ENCODE measurements at regions not wholly inside any gene's neighbourhood (a gene's known extent, or its start where the extent isn't known, plus 50 kb on each side); places are given as distances from the start of the nearest gene placed in this dataset.

DNA sequence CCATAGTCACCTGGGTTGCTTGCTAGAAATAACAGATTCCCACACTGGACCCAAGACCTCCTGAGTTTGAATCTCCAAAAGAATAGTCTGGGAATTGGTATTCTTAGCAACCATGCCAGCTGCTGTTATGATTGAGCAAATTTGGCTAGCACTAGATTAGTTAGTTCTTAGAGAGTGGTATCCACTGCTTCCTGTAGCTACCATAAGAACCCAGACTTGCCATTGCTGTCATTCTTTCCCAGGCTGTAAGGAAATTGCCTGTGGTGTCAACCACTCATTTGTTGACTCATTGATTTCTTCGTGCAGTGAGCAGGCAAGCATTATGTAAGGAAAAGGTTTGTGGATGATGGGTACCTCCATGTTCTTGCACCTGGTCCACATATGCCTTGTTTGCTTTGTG lies 201.8 kb upstream of the RGS6 start:
- DNase-seq: no peak
- ATAC-seq (ENCODE audit: low FRiP score in 2 of 2): no peak
- H3K36me3 ChIP-seq: peaks cover 3 to 72% (median 37%) of the 10 kb centered on the region in 4 donors
- TF ChIP-seq, protein P1, sequence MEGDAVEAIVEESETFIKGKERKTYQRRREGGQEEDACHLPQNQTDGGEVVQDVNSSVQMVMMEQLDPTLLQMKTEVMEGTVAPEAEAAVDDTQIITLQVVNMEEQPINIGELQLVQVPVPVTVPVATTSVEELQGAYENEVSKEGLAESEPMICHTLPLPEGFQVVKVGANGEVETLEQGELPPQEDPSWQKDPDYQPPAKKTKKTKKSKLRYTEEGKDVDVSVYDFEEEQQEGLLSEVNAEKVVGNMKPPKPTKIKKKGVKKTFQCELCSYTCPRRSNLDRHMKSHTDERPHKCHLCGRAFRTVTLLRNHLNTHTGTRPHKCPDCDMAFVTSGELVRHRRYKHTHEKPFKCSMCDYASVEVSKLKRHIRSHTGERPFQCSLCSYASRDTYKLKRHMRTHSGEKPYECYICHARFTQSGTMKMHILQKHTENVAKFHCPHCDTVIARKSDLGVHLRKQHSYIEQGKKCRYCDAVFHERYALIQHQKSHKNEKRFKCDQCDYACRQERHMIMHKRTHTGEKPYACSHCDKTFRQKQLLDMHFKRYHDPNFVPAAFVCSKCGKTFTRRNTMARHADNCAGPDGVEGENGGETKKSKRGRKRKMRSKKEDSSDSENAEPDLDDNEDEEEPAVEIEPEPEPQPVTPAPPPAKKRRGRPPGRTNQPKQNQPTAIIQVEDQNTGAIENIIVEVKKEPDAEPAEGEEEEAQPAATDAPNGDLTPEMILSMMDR (IDR thresholded peaks at IDR 0.05): no peak
- TF ChIP-seq EP300 (IDR thresholded peaks at IDR 0.05): no peak
- no peak for TF ChIP-seq POLR2A (IDR thresholded peaks at IDR 0.05)
- TF ChIP-seq POLR2AphosphoS5 (IDR thresholded peaks at IDR 0.05): no peak
- peaks cover 0 to 5% (median 2%) of the 10 kb centered on the region in 4 donors for H3K4me1 ChIP-seq
- H3K4me3 ChIP-seq: no peak overlapping the region
- WGBS, 2 donors: 93 to 96% methylated on average over 1 of the region's 1 CpG
- H3K27ac ChIP-seq: no peak overlapping the region
- H3K27me3 ChIP-seq: no peaks in the 10 kb centered on the region
- H3K9me3 ChIP-seq: no peaks in the 10 kb centered on the region

DNA sequence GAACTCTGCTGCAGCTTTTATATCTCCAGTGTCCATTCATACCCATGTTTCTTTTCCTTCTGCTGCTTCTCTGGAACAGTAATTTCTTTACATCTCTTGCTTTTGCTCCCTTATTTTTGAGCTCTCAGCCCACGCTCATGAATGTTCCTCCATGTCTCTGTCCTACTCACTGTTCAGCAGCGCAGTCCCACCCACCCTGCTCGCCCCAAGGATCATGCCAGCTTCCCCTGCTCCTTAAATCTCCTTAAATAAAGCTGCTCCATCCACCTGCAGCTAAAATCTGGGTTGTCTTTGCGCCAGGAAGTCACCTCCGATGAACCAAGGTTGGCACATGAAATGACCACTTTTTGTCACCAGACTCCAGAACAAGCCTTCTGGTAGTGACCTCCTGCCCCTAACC lies 201.1 kb upstream of the RGS6 start:
- DNase-seq (no peak), ATAC-seq (ENCODE audit: low FRiP score in 2 of 2) (no peak)
- H3K27ac ChIP-seq: no peak overlapping the region
- peaks cover 6 to 76% (median 43%) of the 10 kb centered on the region in 4 donors for H3K36me3 ChIP-seq
- H3K4me3 ChIP-seq: no peak overlapping the region
- no peaks in the 10 kb centered on the region for H3K27me3 ChIP-seq
- H3K4me1 ChIP-seq: peaks cover 0 to 4% (median 0%) of the 10 kb centered on the region in 4 donors
- TF ChIP-seq POLR2AphosphoS5 (IDR thresholded peaks at IDR 0.05): no peak
- TF ChIP-seq, protein P1 (IDR thresholded peaks at IDR 0.05): no peak
- TF ChIP-seq EP300 (IDR thresholded peaks at IDR 0.05): no peak
- H3K9me3 ChIP-seq: no peaks in the 10 kb centered on the region
- 94 to 97% methylated on average over 5 of the region's 5 CpGs for WGBS, 2 donors

DNA sequence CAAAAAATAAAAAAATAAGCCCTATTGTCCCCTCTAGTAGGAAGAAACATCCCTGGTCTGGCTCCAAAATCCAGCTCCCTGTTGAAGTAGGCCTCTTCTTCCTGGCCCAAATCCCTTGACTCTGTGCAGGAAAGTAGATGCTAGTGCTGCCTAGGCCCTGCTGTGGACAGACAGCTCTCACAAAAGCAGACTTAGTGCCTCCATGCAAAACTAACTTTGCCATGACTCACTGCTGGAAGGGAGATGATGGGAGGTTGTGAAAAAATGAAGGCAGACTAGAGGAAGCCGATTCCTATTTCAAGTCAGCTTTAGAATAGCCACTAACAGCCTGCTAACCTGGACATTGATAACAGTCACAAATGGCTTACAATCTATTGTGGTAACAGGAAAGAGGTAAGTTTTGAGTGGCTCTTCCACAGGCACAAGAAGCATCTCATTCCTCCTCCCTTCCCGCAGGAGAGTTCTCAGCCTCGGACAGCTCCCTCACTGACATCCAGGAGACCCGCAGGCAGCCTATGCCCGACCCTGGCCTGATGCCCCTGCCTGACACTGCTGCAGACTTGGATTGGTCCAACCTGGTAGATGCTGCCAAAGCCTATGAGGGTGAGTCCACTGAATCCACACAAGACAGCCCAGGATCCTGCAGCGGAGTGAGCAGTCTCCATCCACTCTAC lies 198.9 kb upstream of the RGS6 start:
- no peaks in the 10 kb centered on the region for H3K27me3 ChIP-seq
- H3K4me3 ChIP-seq: no peak overlapping the region
- peak overlapping the region in 1 of 4 donors; percentile 24 for H3K27ac ChIP-seq
- ATAC-seq (ENCODE audit: low FRiP score in 2 of 2) (no peak), DNase-seq (peak in 1 of 2 donors; percentile 36)
- no peaks in the 10 kb centered on the region for H3K4me1 ChIP-seq
- peaks cover 6 to 84% (median 49%) of the 10 kb centered on the region in 4 donors for H3K36me3 ChIP-seq
- 85 to 95% methylated on average over 5 to 6 of the region's 6 CpGs for WGBS, 2 donors
- no peaks in the 10 kb centered on the region for H3K9me3 ChIP-seq
- TF ChIP-seq POLR2A (IDR thresholded peaks at IDR 0.05) (no peak), POLR2AphosphoS5 (IDR thresholded peaks at IDR 0.05) (no peak), EP300 (IDR thresholded peaks at IDR 0.05) (no peak)
- TF ChIP-seq, protein P1 (IDR thresholded peaks at IDR 0.05): no peak

DNA sequence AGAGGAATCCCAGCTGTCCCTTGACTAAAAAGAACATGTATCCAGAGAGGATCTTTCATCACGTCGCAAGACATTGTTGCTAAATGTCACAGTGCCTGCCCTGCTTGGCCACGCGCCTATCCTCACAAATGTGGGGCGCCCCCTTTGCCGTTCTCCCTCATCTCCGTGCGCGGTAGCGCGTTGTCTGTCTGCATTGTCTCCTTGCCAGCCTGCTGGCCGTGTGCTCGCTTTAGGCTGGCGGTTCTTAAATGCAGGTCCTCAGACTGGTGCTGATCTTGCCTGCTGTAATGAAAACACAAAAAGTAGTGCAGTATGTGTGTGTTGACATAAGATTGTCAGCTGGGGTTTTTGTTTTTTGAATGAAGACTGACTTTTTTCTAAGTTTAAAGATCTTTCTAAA lies 198.2 kb upstream of the RGS6 start:
- Histone ChIP-seq H3K4me1 (no peaks in the 10 kb centered on the region), H3K36me3 (peaks cover 6 to 84% (median 47%) of the 10 kb centered on the region in 4 donors), H3K27me3 (no peaks in the 10 kb centered on the region), H3K4me3 (no peak overlapping the region), H3K27ac (no peak overlapping the region), H3K9me3 (no peaks in the 10 kb centered on the region)
- WGBS, 2 donors: 84 to 88% methylated on average over 14 of the region's 14 CpGs
- ATAC-seq (ENCODE audit: low FRiP score in 2 of 2) (no peak), DNase-seq (peak in 1 of 2 donors; percentile 45)
- TF ChIP-seq POLR2AphosphoS5 (IDR thresholded peaks at IDR 0.05): no peak
- no peak for TF ChIP-seq POLR2A (IDR thresholded peaks at IDR 0.05)
- TF ChIP-seq, protein P1 (IDR thresholded peaks at IDR 0.05): no peak
- TF ChIP-seq EP300 (IDR thresholded peaks at IDR 0.05): no peak

DNA sequence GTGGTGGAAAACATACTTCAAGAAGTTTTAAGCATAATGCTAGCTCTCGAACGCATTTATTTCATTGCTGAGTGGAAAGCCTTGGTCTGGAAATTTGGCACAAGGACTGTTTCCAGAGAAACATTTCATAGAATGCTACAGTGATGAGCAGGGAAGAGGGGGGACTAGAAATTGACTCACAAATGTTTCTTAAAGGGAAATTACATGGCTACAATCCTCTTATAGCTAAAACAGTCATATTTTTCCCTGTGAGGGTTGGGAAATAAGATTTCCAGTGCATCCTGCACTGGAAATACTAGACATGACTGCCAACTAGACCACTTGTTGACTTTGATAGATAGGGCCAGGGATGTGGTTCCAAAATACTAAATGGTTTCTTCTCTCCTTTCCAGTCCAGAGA lies 197.3 kb upstream of the RGS6 start:
- no peak for DNase-seq
- Histone ChIP-seq H3K4me3 (no peak overlapping the region), H3K9me3 (no peaks in the 10 kb centered on the region), H3K27me3 (no peaks in the 10 kb centered on the region), H3K4me1 (peaks cover 0 to 7% (median 2%) of the 10 kb centered on the region in 4 donors), H3K27ac (no peak overlapping the region), H3K36me3 (peaks cover 6 to 78% (median 44%) of the 10 kb centered on the region in 4 donors)
- no peak for ATAC-seq (ENCODE audit: low FRiP score in 2 of 2)
- WGBS, 2 donors: 81 to 82% methylated on average over 2 of the region's 2 CpGs
- TF ChIP-seq EP300 (IDR thresholded peaks at IDR 0.05) (no peak), POLR2A (IDR thresholded peaks at IDR 0.05) (no peak)
- TF ChIP-seq, protein P1 (IDR thresholded peaks at IDR 0.05): no peak
